Osteoblast (primary cell): ENCODE measurements at regions not wholly inside any gene's neighbourhood (a gene's known extent, or its start where the extent isn't known, plus 50 kb on each side); places are given as distances from the start of the nearest gene placed in this dataset.

Experiments
- DNase-seq: peaks from one replicate; pipeline ENCODE4 v3.0.0; 2011; ENCODE audit warnings: low spot score, mixed read lengths; ENCODE audit not compliant: insufficient read length; ENCODE audit errors: missing footprints
- H2AFZ ChIP-seq: 2 replicates; pipeline ENCODE4 v1.6.0; 2011; ENCODE audit warnings: mild to moderate bottlenecking, low read length
- H3K27ac ChIP-seq: 2 replicates; pipeline ENCODE4 v1.5.1; 2011; ENCODE audit warnings: mild to moderate bottlenecking, low read depth, low read length, moderate library complexity
- H3K27me3 ChIP-seq: 2 replicates; pipeline ENCODE4 v1.6.0; 2012; ENCODE audit warnings: mild to moderate bottlenecking, control low read depth, inconsistent platforms, low read length, moderate library complexity; ENCODE audit not compliant: insufficient read depth
- H3K36me3 ChIP-seq: 2 replicates; pipeline ENCODE4 v1.5.1; 2011; ENCODE audit warnings: mild to moderate bottlenecking, low read length, control low read depth, moderate library complexity; ENCODE audit not compliant: insufficient read depth
- H3K4me1 ChIP-seq: 2 replicates; pipeline ENCODE4 v1.5.1; 2011; ENCODE audit warnings: mild to moderate bottlenecking, low read length, control low read depth, moderate library complexity; ENCODE audit not compliant: insufficient read depth
- H3K4me2 ChIP-seq: 2 replicates; pipeline ENCODE4 v1.6.0; 2011; ENCODE audit warnings: mild to moderate bottlenecking, low read length; ENCODE audit not compliant: insufficient read depth
- H3K4me3 ChIP-seq: fragments of 200-600 bp; sonication (generic); 3 replicates; pipeline ENCODE4 v1.5.1; 2012; ENCODE audit warnings: mild to moderate bottlenecking, low read length, inconsistent platforms; ENCODE audit not compliant: insufficient read depth
- H3K79me2 ChIP-seq: 2 replicates; pipeline ENCODE4 v1.6.0; 2012; ENCODE audit warnings: mild to moderate bottlenecking, low read length, control low read depth, inconsistent platforms; ENCODE audit not compliant: insufficient read depth
- H3K9me3 ChIP-seq: 2 replicates; pipeline ENCODE4 v1.5.1; 2011; ENCODE audit warnings: low read depth, low read length, control low read depth
- H4K20me1 ChIP-seq: 2 replicates; pipeline ENCODE4 v1.6.0; 2012; ENCODE audit warnings: mild to moderate bottlenecking, low read length, control low read depth; ENCODE audit not compliant: insufficient read depth
- TF ChIP-seq, protein P1 (sequence below): IDR thresholded peaks from 2 replicates; pipeline ENCODE4 v1.5.1; 2011; ENCODE audit warnings: mild to moderate bottlenecking, low read depth, low read length, moderate library complexity; ENCODE audit errors: extremely low read depth

DNA sequence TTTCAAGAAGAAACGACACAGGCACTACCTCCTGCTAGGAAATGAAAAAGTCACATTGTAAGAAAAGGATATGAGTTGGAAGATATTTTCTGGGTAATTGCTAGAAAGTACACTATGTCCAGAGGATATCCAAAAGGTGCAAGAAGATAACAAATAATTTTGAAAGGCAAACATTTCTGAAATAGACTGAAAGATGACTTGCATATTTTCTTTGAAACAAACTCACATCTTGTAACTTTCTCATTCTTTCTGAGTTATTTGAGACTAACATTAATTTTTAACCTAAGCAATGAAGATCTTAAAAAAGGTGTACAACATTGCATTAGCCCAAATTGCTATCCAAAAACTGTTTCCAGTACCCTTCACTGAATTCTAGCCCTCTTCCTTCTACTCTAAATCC, 79.6 kb upstream of the KCTD3 start:
- DNase-seq = no peak
- no peak overlapping the region for H3K27ac ChIP-seq
- peaks cover 43% of the 10 kb centered on the region for H3K4me1 ChIP-seq
- H3K9me3 ChIP-seq = no peaks in the 10 kb centered on the region
- no peaks in the 10 kb centered on the region for H3K79me2 ChIP-seq
- no peak overlapping the region for H2AFZ ChIP-seq
- H3K27me3 ChIP-seq = no peaks in the 10 kb centered on the region
- no peak overlapping the region for H3K4me2 ChIP-seq
- no peaks in the 10 kb centered on the region for H3K36me3 ChIP-seq
- no peaks in the 10 kb centered on the region for H4K20me1 ChIP-seq
- no peak overlapping the region for H3K4me3 ChIP-seq
- TF ChIP-seq, protein P1, sequence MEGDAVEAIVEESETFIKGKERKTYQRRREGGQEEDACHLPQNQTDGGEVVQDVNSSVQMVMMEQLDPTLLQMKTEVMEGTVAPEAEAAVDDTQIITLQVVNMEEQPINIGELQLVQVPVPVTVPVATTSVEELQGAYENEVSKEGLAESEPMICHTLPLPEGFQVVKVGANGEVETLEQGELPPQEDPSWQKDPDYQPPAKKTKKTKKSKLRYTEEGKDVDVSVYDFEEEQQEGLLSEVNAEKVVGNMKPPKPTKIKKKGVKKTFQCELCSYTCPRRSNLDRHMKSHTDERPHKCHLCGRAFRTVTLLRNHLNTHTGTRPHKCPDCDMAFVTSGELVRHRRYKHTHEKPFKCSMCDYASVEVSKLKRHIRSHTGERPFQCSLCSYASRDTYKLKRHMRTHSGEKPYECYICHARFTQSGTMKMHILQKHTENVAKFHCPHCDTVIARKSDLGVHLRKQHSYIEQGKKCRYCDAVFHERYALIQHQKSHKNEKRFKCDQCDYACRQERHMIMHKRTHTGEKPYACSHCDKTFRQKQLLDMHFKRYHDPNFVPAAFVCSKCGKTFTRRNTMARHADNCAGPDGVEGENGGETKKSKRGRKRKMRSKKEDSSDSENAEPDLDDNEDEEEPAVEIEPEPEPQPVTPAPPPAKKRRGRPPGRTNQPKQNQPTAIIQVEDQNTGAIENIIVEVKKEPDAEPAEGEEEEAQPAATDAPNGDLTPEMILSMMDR = no peak

DNA sequence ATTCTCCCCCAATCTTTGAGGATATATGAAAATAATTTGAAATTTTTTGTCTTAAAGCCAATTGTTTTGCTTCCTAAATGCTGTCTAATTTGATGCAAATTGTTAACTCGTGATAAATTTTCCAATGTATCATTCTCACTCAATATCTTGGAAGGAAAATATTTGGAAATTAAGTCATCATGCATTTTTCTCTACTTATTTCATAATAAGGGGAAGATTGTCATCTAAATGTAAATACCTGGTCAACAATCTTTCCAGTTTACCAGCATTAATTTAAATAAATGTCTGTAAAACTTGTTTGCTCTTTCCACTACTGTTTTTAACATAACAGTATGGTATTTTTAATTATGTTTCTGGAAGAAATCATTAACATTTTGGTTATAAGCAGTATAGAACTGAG, 78.3 kb upstream of the KCTD3 start:
- no peak for DNase-seq
- H3K4me3 ChIP-seq = no peak overlapping the region
- no peak overlapping the region for H3K4me2 ChIP-seq
- H4K20me1 ChIP-seq = no peaks in the 10 kb centered on the region
- H2AFZ ChIP-seq = no peak overlapping the region
- TF ChIP-seq, protein P1 = no peak
- peaks cover 43% of the 10 kb centered on the region for H3K4me1 ChIP-seq
- H3K9me3 ChIP-seq = no peaks in the 10 kb centered on the region
- no peaks in the 10 kb centered on the region for H3K36me3 ChIP-seq
- H3K27ac ChIP-seq = no peak overlapping the region
- H3K27me3 ChIP-seq = no peaks in the 10 kb centered on the region
- no peaks in the 10 kb centered on the region for H3K79me2 ChIP-seq

DNA sequence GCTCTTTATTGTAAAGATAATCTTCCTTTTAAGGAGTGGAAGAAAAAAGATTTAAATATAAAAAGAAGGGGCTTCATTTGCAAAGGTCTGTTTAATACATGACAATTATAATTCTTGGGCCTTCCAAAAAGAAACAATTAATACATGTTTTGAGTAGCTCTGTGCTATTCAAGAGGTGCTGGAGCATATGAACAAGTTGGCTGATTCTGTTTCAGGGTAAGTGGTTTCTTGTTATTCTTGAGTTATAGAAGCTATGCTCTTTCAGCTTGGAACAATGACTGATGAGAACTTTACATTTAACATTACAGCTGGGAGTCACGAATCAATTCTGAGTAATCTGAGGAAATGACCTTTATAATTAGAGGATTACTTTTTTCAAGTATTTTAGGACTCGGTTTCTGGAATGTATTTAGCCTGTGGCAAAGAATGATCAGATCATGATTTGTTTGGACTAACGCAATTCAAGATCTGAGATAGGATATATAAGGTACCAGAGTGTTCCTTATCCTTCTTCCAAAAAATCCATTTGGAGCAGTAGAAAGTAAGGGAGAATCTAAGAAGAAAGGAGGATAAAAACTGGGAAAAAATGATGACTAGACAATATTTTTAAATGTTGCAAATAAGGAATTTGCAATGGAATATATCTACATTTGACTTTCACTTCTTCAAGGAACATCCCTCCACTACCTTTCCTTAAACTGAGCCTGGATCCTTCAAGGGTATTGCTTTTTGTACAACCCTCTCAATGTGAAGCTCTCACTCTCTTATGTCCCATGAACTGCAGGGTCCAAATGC, 77.1 kb upstream of the KCTD3 start:
- TF ChIP-seq, protein P1 = no peak
- H3K36me3 ChIP-seq = no peaks in the 10 kb centered on the region
- no peak for DNase-seq
- H3K4me3 ChIP-seq = no peak overlapping the region
- H3K79me2 ChIP-seq = no peaks in the 10 kb centered on the region
- no peaks in the 10 kb centered on the region for H3K27me3 ChIP-seq
- H3K27ac ChIP-seq = no peak overlapping the region
- peak overlapping the region; percentile 27 for H2AFZ ChIP-seq
- no peaks in the 10 kb centered on the region for H3K9me3 ChIP-seq
- no peaks in the 10 kb centered on the region for H4K20me1 ChIP-seq
- peaks cover 33% of the 10 kb centered on the region for H3K4me1 ChIP-seq
- H3K4me2 ChIP-seq = no peak overlapping the region

DNA sequence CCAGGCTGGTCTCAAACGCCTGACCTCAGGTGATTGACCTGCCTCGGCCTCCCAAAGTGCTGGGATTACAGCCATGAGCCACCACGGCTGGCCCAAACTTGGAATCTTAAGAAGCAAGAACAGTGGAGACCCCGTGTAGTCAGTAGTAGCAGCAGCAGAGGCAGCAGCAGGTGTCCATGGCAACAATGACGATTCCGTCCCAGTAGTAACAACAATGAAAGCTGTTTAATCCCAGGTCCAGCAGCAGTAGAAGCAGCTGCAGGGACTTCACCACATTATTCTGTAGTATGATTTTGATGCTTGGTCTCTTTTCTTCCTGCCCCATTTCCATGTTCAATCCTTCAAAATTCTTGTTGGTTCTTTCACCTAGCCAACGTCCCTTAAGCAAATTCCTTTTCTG, 69.6 kb upstream of the KCTD3 start:
- H3K27me3 ChIP-seq = no peaks in the 10 kb centered on the region
- H3K9me3 ChIP-seq = no peaks in the 10 kb centered on the region
- no peak for DNase-seq
- TF ChIP-seq, protein P1 = no peak
- no peaks in the 10 kb centered on the region for H3K79me2 ChIP-seq
- no peak overlapping the region for H2AFZ ChIP-seq
- H3K27ac ChIP-seq = no peak overlapping the region
- no peak overlapping the region for H3K4me3 ChIP-seq
- H3K4me2 ChIP-seq = no peak overlapping the region
- H3K4me1 ChIP-seq = peaks cover 4% of the 10 kb centered on the region
- H3K36me3 ChIP-seq = no peaks in the 10 kb centered on the region
- no peaks in the 10 kb centered on the region for H4K20me1 ChIP-seq
